HL-60 (cell line): ENCODE measurements at regions not wholly inside any gene's neighbourhood (a gene's known extent, or its start where the extent isn't known, plus 50 kb on each side); places are given as distances from the start of the nearest gene placed in this dataset.

ENCODE experiments used
- POLR2AphosphoS5 ChIP-seq: IDR thresholded peaks from 2 replicates; pipeline ENCODE4 v1.6.1; 2012; ENCODE audit warnings: low read depth
- TF ChIP-seq, protein P1 (sequence below): IDR thresholded peaks from one replicate; pipeline ENCODE4 v1.5.1; 2011; ENCODE audit warnings: low read length, control low read depth, inconsistent platforms; ENCODE audit not compliant: insufficient read depth

DNA sequence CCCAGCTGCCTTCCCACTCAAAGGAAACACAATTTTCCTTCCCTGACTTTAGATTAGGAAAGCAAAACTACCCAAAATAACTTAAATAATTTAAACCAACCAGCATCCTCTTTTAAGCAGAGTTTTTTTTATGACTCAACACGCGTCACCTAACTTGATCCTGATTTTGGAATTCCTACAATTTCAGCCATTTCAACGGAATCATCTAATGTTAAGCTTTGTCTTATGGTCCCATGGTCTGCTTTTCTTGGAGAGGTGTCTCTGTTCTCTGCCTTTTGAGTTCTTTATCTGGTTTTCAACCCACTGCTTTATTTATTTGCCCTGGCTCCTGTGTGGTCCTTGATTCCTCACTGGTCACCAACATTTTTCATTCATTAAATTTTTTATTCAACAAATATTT, 219.2 kb upstream of the ARHGEF26 start:
- TF ChIP-seq, protein P1, sequence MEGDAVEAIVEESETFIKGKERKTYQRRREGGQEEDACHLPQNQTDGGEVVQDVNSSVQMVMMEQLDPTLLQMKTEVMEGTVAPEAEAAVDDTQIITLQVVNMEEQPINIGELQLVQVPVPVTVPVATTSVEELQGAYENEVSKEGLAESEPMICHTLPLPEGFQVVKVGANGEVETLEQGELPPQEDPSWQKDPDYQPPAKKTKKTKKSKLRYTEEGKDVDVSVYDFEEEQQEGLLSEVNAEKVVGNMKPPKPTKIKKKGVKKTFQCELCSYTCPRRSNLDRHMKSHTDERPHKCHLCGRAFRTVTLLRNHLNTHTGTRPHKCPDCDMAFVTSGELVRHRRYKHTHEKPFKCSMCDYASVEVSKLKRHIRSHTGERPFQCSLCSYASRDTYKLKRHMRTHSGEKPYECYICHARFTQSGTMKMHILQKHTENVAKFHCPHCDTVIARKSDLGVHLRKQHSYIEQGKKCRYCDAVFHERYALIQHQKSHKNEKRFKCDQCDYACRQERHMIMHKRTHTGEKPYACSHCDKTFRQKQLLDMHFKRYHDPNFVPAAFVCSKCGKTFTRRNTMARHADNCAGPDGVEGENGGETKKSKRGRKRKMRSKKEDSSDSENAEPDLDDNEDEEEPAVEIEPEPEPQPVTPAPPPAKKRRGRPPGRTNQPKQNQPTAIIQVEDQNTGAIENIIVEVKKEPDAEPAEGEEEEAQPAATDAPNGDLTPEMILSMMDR, result no peak
- no peak for TF ChIP-seq POLR2AphosphoS5
